Gastroesophageal sphincter (tissue), 4 donors: ENCODE measurements at regions not wholly inside any gene's neighbourhood (a gene's known extent, or its start where the extent isn't known, plus 50 kb on each side); places are given as distances from the start of the nearest gene placed in this dataset.

Experiments
- ATAC-seq: fragments of 150-250 bp; one replicate; pipeline ENCODE4 v1.9.1; 2016; ENCODE audit warnings: mild to moderate bottlenecking, moderate library complexity
- H3K27ac ChIP-seq, 4 donors: fragments of 200-600 bp; sonication (generic) in 3 of 4; 1 replicate in 3 of 4; 2 replicates in 1 of 4; pipeline ENCODE4 v1.5.1; 2016 to 2019
- H3K27me3 ChIP-seq: fragments of 200-600 bp; sonication (generic); one replicate; pipeline ENCODE4 v1.5.1; 2019
- H3K36me3 ChIP-seq, 2 donors: fragments of 200-600 bp; sonication (generic); one replicate each; pipeline ENCODE4 v1.5.1; 2019; ENCODE audit warnings: control low read depth in 1 of 2
- H3K4me1 ChIP-seq, 3 donors: fragments of 200-600 bp; sonication (generic); 1 replicate in 2 of 3; 2 replicates in 1 of 3; pipeline ENCODE4 v1.5.1; 2016 to 2019; ENCODE audit warnings: control low read depth in 2 of 3
- H3K4me3 ChIP-seq, 2 donors: fragments of 200-600 bp; sonication (generic); one replicate each; pipeline ENCODE4 v1.5.1; 2019; ENCODE audit warnings: mild to moderate bottlenecking in 1 of 2, moderate library complexity in 1 of 2
- H3K9me3 ChIP-seq, 3 donors: fragments of 200-600 bp; sonication (generic); one replicate each; pipeline ENCODE4 v1.5.1; 2017 to 2019; ENCODE audit warnings: control low read depth in 2 of 3
- CTCF ChIP-seq, 4 experiments: fragments of 200-600 bp in 2 of 4; fragments of 450-650 bp in 2 of 4; sonication (generic) in 1 of 4; IDR thresholded peaks; one replicate each; pipeline ENCODE4 v1.5.1; 2017 to 2019; ENCODE audit warnings: antibody characterized with exemption in 4 of 4, mild to moderate bottlenecking in 2 of 4, moderate library complexity in 2 of 4
- EP300 ChIP-seq: sonication (generic); formaldehyde crosslinking; IDR thresholded peaks from one replicate; pipeline ENCODE4 v1.6.1; 2017; ENCODE audit warnings: antibody characterized with exemption, mild to moderate bottlenecking
- POLR2A ChIP-seq, 2 donors: fragments of 450-650 bp; IDR thresholded peaks; one replicate each; pipeline ENCODE4 v1.6.1; 2017; ENCODE audit warnings: antibody characterized with exemption in 2 of 2, mild to moderate bottlenecking in 2 of 2, moderate library complexity in 1 of 2
- POLR2AphosphoS5 ChIP-seq: sonication (generic); formaldehyde crosslinking; IDR thresholded peaks from one replicate; pipeline ENCODE4 v1.6.1; 2017; ENCODE audit warnings: antibody characterized with exemption
- WGBS, 2 donors: methylation state at CpG; one replicate each; pipeline ENCODE4 v1.1.5; 2018; ENCODE audit warnings: low coverage in 1 of 2; 5-methylcytosine and 5-hydroxymethylcytosine counted together

- Histone ChIP-seq H3K27me3 (no peaks in the 10 kb centered on the region), H3K9me3 (no peaks in the 10 kb centered on the region), H3K4me3 (no peak overlapping the region), H3K36me3 (no peaks in the 10 kb centered on the region), H3K27ac (no peak overlapping the region), H3K4me1 (peaks cover 0 to 8% (median 0%) of the 10 kb centered on the region in 3 donors)
- TF ChIP-seq POLR2AphosphoS5 (no peak), POLR2A (IDR thresholded peaks at IDR 0.05) (no peak), CTCF (IDR thresholded peaks at IDR 0.05) (no peak), EP300 (no peak)
- no peak for ATAC-seq
- WGBS, 2 donors = 67 to 69% methylated on average over 1 to 2 of the region's 3 CpGs
These were observed 651.4 kb downstream of the IQCM start for GRCh38 chr4:149164282-149164681.

GRCh38 chr4:149161247-149161646 lies 654.4 kb downstream of the IQCM start:
- Histone ChIP-seq H3K4me1 (peaks cover 0 to 20% (median 0%) of the 10 kb centered on the region in 3 donors), H3K27ac (no peak overlapping the region), H3K9me3 (no peaks in the 10 kb centered on the region), H3K27me3 (no peaks in the 10 kb centered on the region), H3K4me3 (no peak overlapping the region), H3K36me3 (no peaks in the 10 kb centered on the region)
- TF ChIP-seq EP300 (no peak), CTCF (IDR thresholded peaks at IDR 0.05) (no peak), POLR2A (IDR thresholded peaks at IDR 0.05) (no peak), POLR2AphosphoS5 (no peak)
- no peak for ATAC-seq

- H3K27ac ChIP-seq = no peak overlapping the region
- no peaks in the 10 kb centered on the region for H3K9me3 ChIP-seq
- 76 to 81% methylated on average over 2 of the region's 2 CpGs for WGBS, 2 donors
- H3K36me3 ChIP-seq = no peaks in the 10 kb centered on the region
- ATAC-seq = no peak
- no peaks in the 10 kb centered on the region for H3K27me3 ChIP-seq
- peaks cover 0 to 20% (median 0%) of the 10 kb centered on the region in 3 donors for H3K4me1 ChIP-seq
- no peak overlapping the region for H3K4me3 ChIP-seq
- TF ChIP-seq EP300 (no peak), POLR2A (IDR thresholded peaks at IDR 0.05) (no peak), CTCF (IDR thresholded peaks at IDR 0.05) (no peak), POLR2AphosphoS5 (no peak)
These were observed 655.3 kb downstream of the IQCM start for GRCh38 chr4:149160370-149160769.

- no peak overlapping the region for H3K27ac ChIP-seq
- H3K36me3 ChIP-seq = no peaks in the 10 kb centered on the region
- ATAC-seq = no peak
- no peaks in the 10 kb centered on the region for H3K9me3 ChIP-seq
- WGBS, 2 donors = 9 to 21% methylated on average over 3 of the region's 3 CpGs
- peaks cover 0 to 20% (median 0%) of the 10 kb centered on the region in 3 donors for H3K4me1 ChIP-seq
- no peak overlapping the region for H3K4me3 ChIP-seq
- TF ChIP-seq EP300 (no peak), POLR2A (IDR thresholded peaks at IDR 0.05) (no peak), CTCF (IDR thresholded peaks at IDR 0.05) (no peak), POLR2AphosphoS5 (no peak)
- no peaks in the 10 kb centered on the region for H3K27me3 ChIP-seq
These were observed 656.8 kb downstream of the IQCM start for GRCh38 chr4:149158817-149159216.

GRCh38 chr4:149145803-149146202 lies 669.8 kb downstream of the IQCM start:
- no peaks in the 10 kb centered on the region for H3K9me3 ChIP-seq
- H3K27ac ChIP-seq = no peak overlapping the region
- no peaks in the 10 kb centered on the region for H3K27me3 ChIP-seq
- WGBS, 2 donors = 83 to 85% methylated on average over 2 of the region's 2 CpGs
- TF ChIP-seq POLR2AphosphoS5 (no peak), CTCF (IDR thresholded peaks at IDR 0.05) (no peak), EP300 (no peak), POLR2A (IDR thresholded peaks at IDR 0.05) (no peak)
- no peak overlapping the region for H3K4me3 ChIP-seq
- no peaks in the 10 kb centered on the region for H3K36me3 ChIP-seq
- ATAC-seq = no peak
- no peaks in the 10 kb centered on the region for H3K4me1 ChIP-seq
